Testis (tissue), 2 donors: ENCODE measurements at regions not wholly inside any gene's neighbourhood (a gene's known extent, or its start where the extent isn't known, plus 50 kb on each side); places are given as distances from the start of the nearest gene placed in this dataset.

Experiments used
- POLR2A ChIP-seq: fragments of 450-650 bp; IDR thresholded peaks from one replicate; pipeline ENCODE4 v1.6.1; 2017; ENCODE audit warnings: antibody characterized with exemption, mild to moderate bottlenecking, moderate library complexity
- TF ChIP-seq, protein P1 (sequence below), 3 experiments: fragments of 450-650 bp in 2 of 3; fragments of 200-600 bp in 1 of 3; sonication (generic) in 1 of 3; IDR thresholded peaks; one replicate each; pipeline ENCODE4 v1.5.1; 2016 to 2019; ENCODE audit warnings: antibody characterized with exemption in 3 of 3, mild to moderate bottlenecking in 2 of 3, moderate library complexity in 1 of 3

GRCh38 chr2:41873102-41874031, 174.5 kb upstream of the PKDCC start:
- TF ChIP-seq, protein P1, sequence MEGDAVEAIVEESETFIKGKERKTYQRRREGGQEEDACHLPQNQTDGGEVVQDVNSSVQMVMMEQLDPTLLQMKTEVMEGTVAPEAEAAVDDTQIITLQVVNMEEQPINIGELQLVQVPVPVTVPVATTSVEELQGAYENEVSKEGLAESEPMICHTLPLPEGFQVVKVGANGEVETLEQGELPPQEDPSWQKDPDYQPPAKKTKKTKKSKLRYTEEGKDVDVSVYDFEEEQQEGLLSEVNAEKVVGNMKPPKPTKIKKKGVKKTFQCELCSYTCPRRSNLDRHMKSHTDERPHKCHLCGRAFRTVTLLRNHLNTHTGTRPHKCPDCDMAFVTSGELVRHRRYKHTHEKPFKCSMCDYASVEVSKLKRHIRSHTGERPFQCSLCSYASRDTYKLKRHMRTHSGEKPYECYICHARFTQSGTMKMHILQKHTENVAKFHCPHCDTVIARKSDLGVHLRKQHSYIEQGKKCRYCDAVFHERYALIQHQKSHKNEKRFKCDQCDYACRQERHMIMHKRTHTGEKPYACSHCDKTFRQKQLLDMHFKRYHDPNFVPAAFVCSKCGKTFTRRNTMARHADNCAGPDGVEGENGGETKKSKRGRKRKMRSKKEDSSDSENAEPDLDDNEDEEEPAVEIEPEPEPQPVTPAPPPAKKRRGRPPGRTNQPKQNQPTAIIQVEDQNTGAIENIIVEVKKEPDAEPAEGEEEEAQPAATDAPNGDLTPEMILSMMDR (IDR thresholded peaks at IDR 0.05) = no peak
- no peak for TF ChIP-seq POLR2A
